NOMO-1 treated with dmso at 0.1 percent for 144 hours (cell line): ENCODE measurements at regions not wholly inside any gene's neighbourhood (a gene's known extent, or its start where the extent isn't known, plus 50 kb on each side); places are given as distances from the start of the nearest gene placed in this dataset.

ENCODE experiments used
- DNase-seq: peaks from one replicate; lab custom pipeline; 2025; ENCODE audit not compliant: unreplicated experiment; lab: John Stamatoyannopoulos, UW

- DNase-seq = no peak
These were observed 88.3 kb upstream of the PCDH9 start for GRCh38 chr13:67318398-67318797.

GRCh38 chr13:67314405-67314804 is 84.3 kb upstream of the PCDH9 start:
- DNase-seq = no peak

- no peak for DNase-seq
These were observed 78.1 kb upstream of the PCDH9 start for GRCh38 chr13:67308004-67308772.

- no peak for DNase-seq
These were observed 76.6 kb upstream of the PCDH9 start for GRCh38 chr13:67306742-67307141.

- no peak for DNase-seq
These were observed 73.7 kb upstream of the PCDH9 start for GRCh38 chr13:67303661-67304333.

- DNase-seq = no peak
These were observed 69.6 kb upstream of the PCDH9 start for GRCh38 chr13:67299751-67300150.

GRCh38 chr13:67299072-67299635 is 69.0 kb upstream of the PCDH9 start:
- DNase-seq = no peak

- no peak for DNase-seq
These were observed 68.2 kb upstream of the PCDH9 start for GRCh38 chr13:67298297-67298696.

GRCh38 chr13:67296511-67296910 is 66.4 kb upstream of the PCDH9 start:
- no peak for DNase-seq

GRCh38 chr13:67292886-67293285 is 62.8 kb upstream of the PCDH9 start:
- DNase-seq = no peak

- DNase-seq = no peak
These were observed 55.5 kb upstream of the PCDH9 start for GRCh38 chr13:67285611-67286010.

GRCh38 chr13:67283637-67284036 is 53.5 kb upstream of the PCDH9 start:
- DNase-seq = no peak

GRCh38 chr13:67281466-67281865 is 51.3 kb upstream of the PCDH9 start:
- DNase-seq = no peak
